ENCODE measurements at regions not wholly inside any gene's neighbourhood (a gene's known extent, or its start where the extent isn't known, plus 50 kb on each side); places are given as distances from the start of the nearest gene placed in this dataset.
"Not testable (repeated sequence)": the region's sequence is repeated elsewhere in the genome, so short reads cannot be mapped to it uniquely, and the experiment has no call there.

GRCh38 chr1:221527886-221528624 lies 213.8 kb downstream of the DUSP10 start:
- DNase-seq (ENCODE audit: low spot score) = no peak

- DNase-seq (ENCODE audit: low spot score) = not testable (repeated sequence)
These were observed 211.7 kb downstream of the DUSP10 start for GRCh38 chr1:221530159-221530558.

GRCh38 chr1:221530791-221531190 lies 211.1 kb downstream of the DUSP10 start:
- DNase-seq (ENCODE audit: low spot score) = no peak

- no peak for DNase-seq (ENCODE audit: low spot score)
These were observed 209.7 kb downstream of the DUSP10 start for GRCh38 chr1:221532071-221532773.

GRCh38 chr1:221541296-221541695 lies 200.6 kb downstream of the DUSP10 start:
- no peak for DNase-seq (ENCODE audit: low spot score)

- peak; percentile 5 for DNase-seq (ENCODE audit: low spot score)
These were observed 198.3 kb downstream of the DUSP10 start for GRCh38 chr1:221543529-221544120.

GRCh38 chr1:221548942-221549341 lies 192.9 kb downstream of the DUSP10 start:
- no peak for DNase-seq (ENCODE audit: low spot score)

- no peak for DNase-seq (ENCODE audit: low spot score)
These were observed 192.1 kb downstream of the DUSP10 start for GRCh38 chr1:221549815-221550214.

- DNase-seq (ENCODE audit: low spot score) = not testable (repeated sequence)
These were observed 189.1 kb downstream of the DUSP10 start for GRCh38 chr1:221552792-221553191.

- no peak for DNase-seq (ENCODE audit: low spot score)
These were observed 186.0 kb downstream of the DUSP10 start for GRCh38 chr1:221555689-221556433.

- DNase-seq (ENCODE audit: low spot score) = no peak
These were observed 185.5 kb downstream of the DUSP10 start for GRCh38 chr1:221556435-221556834.

- no peak for DNase-seq (ENCODE audit: low spot score)
These were observed 184.9 kb downstream of the DUSP10 start for GRCh38 chr1:221557013-221557412.

GRCh38 chr1:221558396-221558795 lies 183.5 kb downstream of the DUSP10 start:
- DNase-seq (ENCODE audit: low spot score) = no peak

GRCh38 chr1:221559911-221560310 lies 182.0 kb downstream of the DUSP10 start:
- no peak for DNase-seq (ENCODE audit: low spot score)

- no peak for DNase-seq (ENCODE audit: low spot score)
These were observed 179.1 kb downstream of the DUSP10 start for GRCh38 chr1:221562542-221563475.

GRCh38 chr1:221563476-221563921 lies 178.4 kb downstream of the DUSP10 start:
- DNase-seq (ENCODE audit: low spot score) = no peak

GRCh38 chr1:221564891-221565290 lies 177.0 kb downstream of the DUSP10 start:
- DNase-seq (ENCODE audit: low spot score) = no peak

- DNase-seq (ENCODE audit: low spot score) = no peak
These were observed 176.2 kb downstream of the DUSP10 start for GRCh38 chr1:221565711-221566110.

GRCh38 chr1:221567859-221568507 lies 173.9 kb downstream of the DUSP10 start:
- no peak for DNase-seq (ENCODE audit: low spot score)

- DNase-seq (ENCODE audit: low spot score) = no peak
These were observed 168.1 kb downstream of the DUSP10 start for GRCh38 chr1:221573756-221574155.

GRCh38 chr1:221574529-221574928 lies 167.4 kb downstream of the DUSP10 start:
- no peak for DNase-seq (ENCODE audit: low spot score)
